ENCODE measurements at regions not wholly inside any gene's neighbourhood (a gene's known extent, or its start where the extent isn't known, plus 50 kb on each side); places are given as distances from the start of the nearest gene placed in this dataset.
"Not testable (repeated sequence)": the region's sequence is repeated elsewhere in the genome, so short reads cannot be mapped to it uniquely, and the experiment has no call there.

GRCh38 chr15:29533647-29534046 is 264.0 kb upstream of the NSMCE3 start:
- ATAC-seq (no peak), DNase-seq (no peak)
- no peak overlapping the region for H3K4me3 Mint-ChIP-seq
- H3K4me1 Mint-ChIP-seq: no peaks in the 10 kb centered on the region
- no peaks in the 10 kb centered on the region for H3K9me3 Mint-ChIP-seq (ENCODE audit: low read depth)
- H3K36me3 Mint-ChIP-seq: no peaks in the 10 kb centered on the region
- H3K27ac Mint-ChIP-seq: no peak overlapping the region
- no peaks in the 10 kb centered on the region for H3K27me3 Mint-ChIP-seq
- CTCF ChIA-PET: no interaction called here

- Mint-ChIP-seq H3K4me3 (no peak overlapping the region), H3K27ac (no peak overlapping the region), H3K27me3 (no peaks in the 10 kb centered on the region), H3K9me3 (ENCODE audit: low read depth) (no peaks in the 10 kb centered on the region), H3K36me3 (no peaks in the 10 kb centered on the region), H3K4me1 (no peaks in the 10 kb centered on the region)
- ATAC-seq: no peak
- DNase-seq: no peak
- CTCF ChIA-PET: no interaction called here
Measured at GRCh38 chr15:29532296-29532695, 262.7 kb upstream of the NSMCE3 start.

- H3K4me3 Mint-ChIP-seq: no peak overlapping the region
- ATAC-seq: no peak
- no peaks in the 10 kb centered on the region for H3K27me3 Mint-ChIP-seq
- peaks cover 2% of the 10 kb centered on the region for H3K9me3 Mint-ChIP-seq (ENCODE audit: low read depth)
- CTCF ChIA-PET: no interaction called here
- DNase-seq: no peak
- H3K36me3 Mint-ChIP-seq: no peaks in the 10 kb centered on the region
- H3K4me1 Mint-ChIP-seq: peaks cover 5% of the 10 kb centered on the region
- H3K27ac Mint-ChIP-seq: no peak overlapping the region
Measured at GRCh38 chr15:29530966-29531365, 261.3 kb upstream of the NSMCE3 start.

- H3K4me3 Mint-ChIP-seq: no peak overlapping the region
- CTCF ChIA-PET: no interaction called here
- no peak for DNase-seq
- no peaks in the 10 kb centered on the region for H3K27me3 Mint-ChIP-seq
- H3K36me3 Mint-ChIP-seq: no peaks in the 10 kb centered on the region
- ATAC-seq: no peak
- peaks cover 2% of the 10 kb centered on the region for H3K9me3 Mint-ChIP-seq (ENCODE audit: low read depth)
- peaks cover 8% of the 10 kb centered on the region for H3K4me1 Mint-ChIP-seq
- no peak overlapping the region for H3K27ac Mint-ChIP-seq
Measured at GRCh38 chr15:29529043-29529442, 259.4 kb upstream of the NSMCE3 start.

- DNase-seq: no peak
- peaks cover 2% of the 10 kb centered on the region for H3K9me3 Mint-ChIP-seq (ENCODE audit: low read depth)
- H3K4me1 Mint-ChIP-seq: peaks cover 8% of the 10 kb centered on the region
- H3K4me3 Mint-ChIP-seq: no peak overlapping the region
- CTCF ChIA-PET: no interaction called here
- no peaks in the 10 kb centered on the region for H3K27me3 Mint-ChIP-seq
- H3K36me3 Mint-ChIP-seq: no peaks in the 10 kb centered on the region
- no peak for ATAC-seq
- H3K27ac Mint-ChIP-seq: no peak overlapping the region
Measured at GRCh38 chr15:29528276-29528675, 258.7 kb upstream of the NSMCE3 start.

GRCh38 chr15:29526802-29527201 is 257.2 kb upstream of the NSMCE3 start:
- peaks cover 8% of the 10 kb centered on the region for H3K4me1 Mint-ChIP-seq

GRCh38 chr15:29522373-29523276 is 253.0 kb upstream of the NSMCE3 start:
- H3K9me3 Mint-ChIP-seq (ENCODE audit: low read depth): peaks cover 9% of the 10 kb centered on the region
- H3K4me1 Mint-ChIP-seq: peaks cover 8% of the 10 kb centered on the region
- DNase-seq (no peak), ATAC-seq (no peak)
- H3K4me3 Mint-ChIP-seq: no peak overlapping the region
- no peaks in the 10 kb centered on the region for H3K36me3 Mint-ChIP-seq
- CTCF ChIA-PET: no interaction called here
- no peak overlapping the region for H3K27ac Mint-ChIP-seq
- peaks cover 6% of the 10 kb centered on the region for H3K27me3 Mint-ChIP-seq

More at GRCh38 chr15:29526802-29527201, 257.2 kb upstream of the NSMCE3 start:
- Mint-ChIP-seq H3K36me3 (no peaks in the 10 kb centered on the region), H3K27ac (no peak overlapping the region), H3K27me3 (no peaks in the 10 kb centered on the region), H3K9me3 (ENCODE audit: low read depth) (peaks cover 2% of the 10 kb centered on the region), H3K4me3 (no peak overlapping the region)
- CTCF ChIA-PET: no interaction called here
- ATAC-seq (no peak), DNase-seq (no peak)

- Mint-ChIP-seq H3K27me3 (peaks cover 6% of the 10 kb centered on the region), H3K9me3 (ENCODE audit: low read depth) (peaks cover 7% of the 10 kb centered on the region), H3K36me3 (no peaks in the 10 kb centered on the region), H3K4me1 (no peaks in the 10 kb centered on the region), H3K27ac (no peak overlapping the region), H3K4me3 (no peak overlapping the region)
- ATAC-seq (no peak), DNase-seq (no peak)
- CTCF ChIA-PET: no interaction called here
Measured at GRCh38 chr15:29518442-29518841, 248.8 kb upstream of the NSMCE3 start.

- Mint-ChIP-seq H3K4me1 (no peaks in the 10 kb centered on the region), H3K9me3 (ENCODE audit: low read depth) (peaks cover 7% of the 10 kb centered on the region), H3K27ac (no peak overlapping the region), H3K36me3 (no peaks in the 10 kb centered on the region), H3K27me3 (peaks cover 6% of the 10 kb centered on the region), H3K4me3 (no peak overlapping the region)
- CTCF ChIA-PET: no interaction called here
- ATAC-seq: no peak
- DNase-seq: no peak
Measured at GRCh38 chr15:29517829-29518228, 248.2 kb upstream of the NSMCE3 start.

GRCh38 chr15:29516929-29517328 is 247.3 kb upstream of the NSMCE3 start:
- Mint-ChIP-seq H3K36me3 (no peaks in the 10 kb centered on the region), H3K4me1 (no peaks in the 10 kb centered on the region), H3K4me3 (no peak overlapping the region), H3K9me3 (ENCODE audit: low read depth) (peaks cover 7% of the 10 kb centered on the region), H3K27me3 (peaks cover 6% of the 10 kb centered on the region), H3K27ac (no peak overlapping the region)
- DNase-seq (no peak), ATAC-seq (no peak)
- CTCF ChIA-PET: no interaction called here

- Mint-ChIP-seq H3K27me3 (no peaks in the 10 kb centered on the region), H3K4me1 (no peaks in the 10 kb centered on the region), H3K9me3 (ENCODE audit: low read depth) (peaks cover 9% of the 10 kb centered on the region), H3K4me3 (no peak overlapping the region), H3K36me3 (no peaks in the 10 kb centered on the region), H3K27ac (no peak overlapping the region)
- no peak for ATAC-seq
- CTCF ChIA-PET: no interaction called here
- no peak for DNase-seq
Measured at GRCh38 chr15:29514926-29515325, 245.3 kb upstream of the NSMCE3 start.

- DNase-seq: no peak
- CTCF ChIA-PET: no interaction called here
- Mint-ChIP-seq H3K9me3 (ENCODE audit: low read depth) (peaks cover 6% of the 10 kb centered on the region), H3K27ac (no peak overlapping the region), H3K4me3 (no peak overlapping the region), H3K4me1 (no peaks in the 10 kb centered on the region), H3K27me3 (no peaks in the 10 kb centered on the region), H3K36me3 (no peaks in the 10 kb centered on the region)
- ATAC-seq: no peak
Measured at GRCh38 chr15:29511663-29512062, 242.0 kb upstream of the NSMCE3 start.

GRCh38 chr15:29505535-29505934 is 235.9 kb upstream of the NSMCE3 start:
- ATAC-seq; H3K36me3 Mint-ChIP-seq; H3K4me3 Mint-ChIP-seq; H3K27ac Mint-ChIP-seq; CTCF ChIA-PET; DNase-seq; H3K4me1 Mint-ChIP-seq; H3K9me3 Mint-ChIP-seq (ENCODE audit: low read depth); H3K27me3 Mint-ChIP-seq: not testable (repeated sequence)

- Mint-ChIP-seq H3K9me3 (ENCODE audit: low read depth) (no peaks in the 10 kb centered on the region), H3K27me3 (no peaks in the 10 kb centered on the region)
Measured at GRCh38 chr15:29490747-29491471, 221.3 kb upstream of the NSMCE3 start.

More at GRCh38 chr15:29490747-29491471, 221.3 kb upstream of the NSMCE3 start:
- Mint-ChIP-seq H3K4me1 (no peaks in the 10 kb centered on the region), H3K27ac (no peak overlapping the region), H3K4me3 (no peak overlapping the region), H3K36me3 (no peaks in the 10 kb centered on the region)
- no peak for DNase-seq
- ATAC-seq: no peak
- CTCF ChIA-PET: no interaction called here

Data from activated CD8-positive, alpha-beta memory T cell treated with anti-CD3 and anti-CD28 coated beads, Interleukin-2, amount 10 ng/mL, durations not matched to agents 7 days and 5 days (primary cell).